WI38 (cell line): ENCODE measurements at regions not wholly inside any gene's neighbourhood (a gene's known extent, or its start where the extent isn't known, plus 50 kb on each side); places are given as distances from the start of the nearest gene placed in this dataset.
"Not testable (repeated sequence)": the region's sequence is repeated elsewhere in the genome, so short reads cannot be mapped to it uniquely, and the experiment has no call there.

Experiments used
- H3K4me3 ChIP-seq: 2 replicates; pipeline ENCODE4 v1.5.1; 2011; ENCODE audit warnings: low read depth, mild to moderate bottlenecking, control low read depth, low read length
- TF ChIP-seq, protein P1 (sequence below): IDR thresholded peaks from 2 replicates; pipeline ENCODE4 v1.5.1; 2012; ENCODE audit warnings: low read depth, mild to moderate bottlenecking, control low read depth, low read length

DNA sequence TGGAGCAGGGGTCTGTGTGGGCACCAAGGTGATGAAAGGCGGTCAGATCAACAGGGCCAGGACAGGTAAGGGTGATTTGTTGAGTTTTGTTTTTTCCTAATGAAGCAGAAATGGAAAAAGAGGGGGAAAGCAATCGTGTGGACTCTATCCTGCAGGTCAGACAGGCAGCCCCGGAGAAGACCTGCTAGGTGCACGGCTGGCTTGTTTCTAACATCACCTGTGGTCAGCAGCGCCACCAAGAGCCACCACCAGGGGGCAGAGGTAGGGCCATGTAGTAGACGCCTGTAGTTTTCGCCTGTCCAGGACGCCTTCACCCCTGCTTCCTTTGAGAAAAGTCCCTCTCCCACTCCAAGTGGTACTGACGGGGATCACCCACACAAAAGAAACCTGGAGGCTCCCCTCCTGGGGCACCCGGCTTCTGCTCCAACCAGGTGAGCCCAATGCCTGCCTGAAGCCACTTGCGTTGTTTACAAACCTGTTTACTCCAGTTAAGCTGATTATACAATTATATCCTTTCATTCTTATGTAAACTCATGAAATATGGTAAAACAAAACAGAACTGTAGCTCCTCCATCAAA, 54.2 kb upstream of the SEC14L1 start:
- TF ChIP-seq, protein P1, sequence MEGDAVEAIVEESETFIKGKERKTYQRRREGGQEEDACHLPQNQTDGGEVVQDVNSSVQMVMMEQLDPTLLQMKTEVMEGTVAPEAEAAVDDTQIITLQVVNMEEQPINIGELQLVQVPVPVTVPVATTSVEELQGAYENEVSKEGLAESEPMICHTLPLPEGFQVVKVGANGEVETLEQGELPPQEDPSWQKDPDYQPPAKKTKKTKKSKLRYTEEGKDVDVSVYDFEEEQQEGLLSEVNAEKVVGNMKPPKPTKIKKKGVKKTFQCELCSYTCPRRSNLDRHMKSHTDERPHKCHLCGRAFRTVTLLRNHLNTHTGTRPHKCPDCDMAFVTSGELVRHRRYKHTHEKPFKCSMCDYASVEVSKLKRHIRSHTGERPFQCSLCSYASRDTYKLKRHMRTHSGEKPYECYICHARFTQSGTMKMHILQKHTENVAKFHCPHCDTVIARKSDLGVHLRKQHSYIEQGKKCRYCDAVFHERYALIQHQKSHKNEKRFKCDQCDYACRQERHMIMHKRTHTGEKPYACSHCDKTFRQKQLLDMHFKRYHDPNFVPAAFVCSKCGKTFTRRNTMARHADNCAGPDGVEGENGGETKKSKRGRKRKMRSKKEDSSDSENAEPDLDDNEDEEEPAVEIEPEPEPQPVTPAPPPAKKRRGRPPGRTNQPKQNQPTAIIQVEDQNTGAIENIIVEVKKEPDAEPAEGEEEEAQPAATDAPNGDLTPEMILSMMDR = peak; percentile 82
- H3K4me3 ChIP-seq = no peak overlapping the region

DNA sequence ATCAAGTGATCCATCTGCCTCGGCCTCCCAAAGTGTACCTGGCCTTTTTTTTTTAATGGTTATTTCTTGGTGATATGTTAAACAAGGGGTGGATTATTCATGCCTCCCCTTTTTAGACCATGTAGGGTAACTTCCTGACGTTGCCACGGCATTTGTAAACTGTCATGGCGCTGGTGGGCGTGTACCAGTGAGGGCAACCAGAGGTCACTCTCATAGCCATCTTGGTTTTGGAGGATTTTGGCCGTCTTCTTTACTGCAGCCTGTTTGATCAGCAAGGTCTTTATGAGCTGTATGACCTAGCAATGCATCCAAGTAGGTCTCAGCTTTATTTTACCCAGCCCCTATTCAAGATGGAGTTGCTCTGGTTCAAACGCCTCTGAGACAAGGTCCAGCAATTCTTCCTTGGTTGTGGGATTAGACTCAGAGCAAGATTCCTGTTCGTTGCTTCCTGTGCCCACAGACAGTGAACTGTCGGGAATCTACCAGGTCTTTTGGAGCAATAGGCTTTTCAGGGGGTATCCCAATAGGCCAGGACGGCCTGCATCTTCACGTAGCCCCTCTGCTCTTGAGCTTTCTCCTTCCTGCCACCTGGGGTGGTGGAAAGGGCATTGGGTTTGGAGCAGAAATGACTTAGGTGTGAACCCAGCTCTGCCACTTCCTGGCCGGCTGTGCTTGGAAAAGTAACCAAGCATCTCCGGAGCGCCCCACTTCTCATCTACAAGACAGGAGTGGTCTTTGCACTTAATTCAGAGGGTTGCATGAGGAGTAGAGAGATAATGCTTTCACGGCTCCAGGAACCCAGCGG, 52.9 kb upstream of the SEC14L1 start:
- TF ChIP-seq, protein P1 = no peak
- H3K4me3 ChIP-seq = peak overlapping the region; percentile 94

DNA sequence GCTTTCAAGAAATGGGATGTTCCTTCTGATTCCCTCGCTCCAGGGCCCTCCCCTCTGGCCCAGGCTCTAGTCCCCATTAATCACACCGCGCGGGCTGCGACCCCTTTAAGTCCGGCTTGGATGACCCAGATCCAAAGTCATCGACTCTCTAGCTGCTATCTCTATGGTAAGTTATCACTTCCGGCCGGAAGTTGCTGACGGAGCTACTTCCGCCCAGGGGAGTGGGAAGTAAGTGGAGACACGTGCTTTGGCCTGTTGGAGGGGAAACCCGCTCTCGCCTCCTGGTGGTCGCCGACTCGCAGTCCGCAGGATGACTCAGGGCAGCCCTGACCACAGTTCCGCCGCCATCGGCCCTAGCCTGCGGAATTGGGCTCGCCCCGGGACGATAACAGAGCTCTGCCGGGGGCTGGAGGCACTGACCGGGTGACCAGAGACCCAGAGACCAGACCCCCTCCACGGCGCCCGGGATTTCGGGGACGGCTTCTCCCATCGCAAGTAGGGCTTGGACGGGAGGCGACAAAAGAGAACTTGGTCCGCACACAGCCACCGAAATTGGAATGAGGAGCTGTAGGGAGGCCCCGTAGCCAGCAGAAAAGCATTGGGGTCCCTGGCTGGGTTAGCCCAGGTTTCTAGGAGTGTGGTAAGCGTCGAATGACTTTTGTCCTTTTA, 52.2 kb upstream of the SEC14L1 start:
- H3K4me3 ChIP-seq = peak overlapping the region; percentile 94
- TF ChIP-seq, protein P1 = peak; percentile 53

DNA sequence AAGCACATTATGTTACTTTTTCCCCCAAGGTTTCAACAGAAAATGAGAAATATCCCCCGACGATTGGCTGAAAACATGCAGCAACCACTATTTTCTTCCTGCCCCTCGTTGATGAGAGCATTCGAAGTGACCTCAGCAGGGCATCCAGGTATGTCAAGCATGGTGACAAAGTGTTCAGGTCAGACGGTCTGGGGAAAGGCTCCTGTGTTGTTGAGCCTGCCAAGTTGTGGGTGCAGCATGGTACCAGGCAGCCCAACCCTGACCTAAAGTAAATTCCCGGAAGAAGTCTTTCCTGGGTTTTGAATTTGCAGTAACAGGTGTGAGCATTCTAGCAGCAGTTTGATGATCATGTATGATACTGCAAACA, 51.7 kb upstream of the SEC14L1 start:
- peak overlapping the region; percentile 94 for H3K4me3 ChIP-seq
- TF ChIP-seq, protein P1 = no peak

DNA sequence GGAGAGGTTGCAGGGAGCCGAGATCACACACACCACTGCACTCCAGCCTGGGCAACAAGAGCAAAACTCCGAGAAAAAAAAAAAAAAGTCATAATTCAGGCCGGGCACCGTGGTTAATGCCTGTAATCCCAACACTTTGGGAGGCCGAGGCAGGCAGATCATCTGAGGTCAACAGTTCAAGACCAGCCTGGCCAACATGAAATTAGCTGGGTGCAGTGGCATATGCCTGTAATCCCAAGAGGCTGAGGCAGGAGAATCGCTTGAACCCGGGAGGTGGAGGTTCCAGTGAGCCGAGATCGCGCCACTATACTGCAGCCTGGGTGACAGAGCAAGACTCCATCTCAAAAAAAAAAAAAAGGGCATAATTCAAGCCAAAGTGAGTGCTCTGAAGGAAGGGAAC, 50.8 kb upstream of the SEC14L1 start:
- not testable (repeated sequence) for H3K4me3 ChIP-seq

DNA sequence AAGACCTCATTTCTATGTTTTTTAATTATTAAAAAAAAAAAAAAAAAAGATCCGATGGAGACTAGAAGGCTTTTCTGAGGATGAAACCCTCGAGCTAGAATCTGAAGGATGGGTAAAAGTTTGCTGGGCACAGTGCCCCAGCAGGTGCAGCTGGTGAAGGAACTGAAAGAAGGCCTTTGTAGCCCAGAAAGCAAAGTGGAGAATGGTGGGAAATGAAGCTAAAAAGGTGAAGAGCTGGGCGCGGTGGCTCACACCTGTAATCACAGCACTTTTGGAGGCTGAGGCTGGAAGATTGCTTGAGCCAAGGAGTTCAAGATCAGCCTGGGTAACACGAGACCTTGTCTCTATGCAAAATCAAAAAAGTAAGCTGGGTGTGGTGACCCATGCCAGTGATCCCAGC, 50.3 kb upstream of the SEC14L1 start:
- no peak overlapping the region for H3K4me3 ChIP-seq
- TF ChIP-seq, protein P1 = no peak
